Dermis microvascular lymphatic vessel endothelial cell (primary cell): ENCODE measurements at regions not wholly inside any gene's neighbourhood (a gene's known extent, or its start where the extent isn't known, plus 50 kb on each side); places are given as distances from the start of the nearest gene placed in this dataset.

Experiments used
- DNase-seq, 2 donors: peaks; one replicate each; pipeline versions ENCODE4 v3.0.0 to v3.0.0-alpha.2; 2010; ENCODE audit warnings: low read depth in 2 of 2

- no peak for DNase-seq
Observed at GRCh38 chr11:119521551-119521950, 98.6 kb upstream of the THY1 start.

DNA sequence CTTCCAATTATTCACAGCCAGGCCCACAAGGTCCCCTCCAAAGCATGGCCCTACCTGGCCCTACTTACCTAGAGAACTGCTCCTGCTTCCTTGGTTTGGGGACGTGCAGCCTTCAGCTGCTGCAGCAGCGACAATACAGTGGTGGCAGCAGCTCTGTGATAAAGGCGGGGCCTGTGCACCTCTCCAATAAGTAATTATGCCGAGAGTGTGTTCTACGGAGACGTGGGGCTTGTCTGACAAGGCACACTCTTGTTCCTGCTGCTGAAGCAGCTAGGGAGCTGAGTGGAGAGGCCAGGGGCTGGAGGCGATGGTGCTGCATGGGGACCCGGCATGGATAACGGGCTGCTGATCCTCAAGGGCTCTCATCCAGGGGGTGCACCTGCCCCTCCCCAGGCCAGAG is 98.0 kb upstream of the THY1 start:
- DNase-seq, result no peak

DNA sequence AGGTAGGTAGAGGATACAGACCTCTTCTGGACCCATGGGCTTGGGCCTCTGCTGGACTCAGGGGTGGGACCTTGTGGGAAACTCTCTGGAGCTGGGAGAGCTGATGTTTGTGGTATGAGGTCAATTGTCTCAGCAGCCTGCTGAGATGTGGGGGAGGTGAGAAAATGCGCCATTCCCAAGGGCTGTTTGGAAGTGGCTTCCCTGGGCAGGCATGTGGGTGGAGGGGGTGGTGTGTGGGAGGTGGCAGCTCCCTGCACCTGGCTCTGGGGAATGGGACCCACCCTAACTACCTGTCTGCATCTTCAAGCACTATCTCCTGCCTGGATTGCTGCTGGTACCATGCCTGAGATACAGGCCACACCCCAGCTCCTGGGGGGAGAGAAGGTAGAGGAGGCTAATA is 97.4 kb upstream of the THY1 start:
- DNase-seq, result no peak

- DNase-seq, result no peak
Observed at GRCh38 chr11:119519796-119520195, 96.8 kb upstream of the THY1 start.

DNA sequence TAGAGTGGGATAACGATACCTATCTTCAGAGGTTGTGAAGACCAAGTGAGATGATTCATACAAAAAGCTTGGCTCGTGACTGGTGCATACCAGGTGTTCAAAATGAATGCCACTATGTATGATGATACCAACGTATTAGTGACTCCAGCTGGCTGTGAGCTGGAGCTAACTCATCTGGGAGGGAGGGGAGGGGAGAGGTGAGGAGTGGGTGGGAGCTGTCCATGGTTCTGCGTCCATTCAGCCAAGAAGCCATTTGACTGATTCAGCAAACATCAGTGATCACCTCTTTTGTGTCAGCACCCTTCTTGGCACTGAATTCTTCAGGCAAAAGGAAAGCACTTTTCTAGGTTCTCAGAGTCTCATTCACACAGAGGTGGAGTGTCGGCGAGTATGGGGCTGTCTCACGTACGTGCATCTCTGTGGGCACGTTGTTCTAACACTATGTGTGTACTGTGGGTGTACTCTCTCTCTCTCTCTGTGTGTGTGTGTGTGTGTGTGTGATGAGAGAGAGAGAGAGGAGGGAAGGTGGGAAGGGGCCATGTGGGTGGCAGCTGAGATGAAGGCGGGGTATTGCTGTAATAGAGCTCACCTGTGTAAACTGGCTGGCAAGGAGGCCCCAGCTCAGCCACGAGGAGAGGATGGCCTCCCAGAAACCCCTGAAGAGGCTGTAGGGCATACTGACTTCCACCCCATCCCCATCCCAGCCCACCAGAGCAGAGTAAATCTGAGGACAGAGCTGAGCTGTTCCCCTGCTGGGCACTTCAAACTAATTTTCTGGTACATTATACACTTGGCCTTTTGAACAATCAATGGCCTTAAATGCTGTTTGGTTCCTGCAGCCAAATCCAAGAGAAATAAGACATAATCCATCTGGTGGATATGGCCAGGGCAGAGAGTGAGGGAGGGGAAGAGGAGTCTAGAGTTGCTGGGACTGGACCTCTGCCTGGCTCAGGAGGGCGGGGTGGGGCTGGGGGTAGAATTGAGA is 96.1 kb upstream of the THY1 start:
- DNase-seq, result peak in 1 of 2 donors; percentile 46

- no peak for DNase-seq
Observed at GRCh38 chr11:119515771-119516400, 92.9 kb upstream of the THY1 start.

DNA sequence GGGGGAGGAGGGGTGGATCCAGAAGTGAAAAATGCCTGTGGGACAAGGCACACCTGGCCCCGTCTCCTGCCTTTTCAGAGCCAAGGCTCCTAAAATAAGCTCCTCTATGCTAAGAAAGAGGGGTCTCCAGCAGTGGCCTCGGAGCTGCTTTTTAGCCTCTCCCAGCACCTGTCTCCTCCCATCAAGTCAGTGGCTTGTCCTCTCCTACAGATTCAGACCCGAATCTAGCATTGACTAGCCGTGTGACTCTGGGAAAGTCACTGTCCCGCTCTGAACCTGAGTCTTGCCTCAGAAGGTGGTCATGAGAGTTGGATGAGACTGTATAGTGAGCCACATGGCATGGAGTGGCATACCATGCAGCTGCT is 90.8 kb upstream of the THY1 start:
- no peak for DNase-seq

DNA sequence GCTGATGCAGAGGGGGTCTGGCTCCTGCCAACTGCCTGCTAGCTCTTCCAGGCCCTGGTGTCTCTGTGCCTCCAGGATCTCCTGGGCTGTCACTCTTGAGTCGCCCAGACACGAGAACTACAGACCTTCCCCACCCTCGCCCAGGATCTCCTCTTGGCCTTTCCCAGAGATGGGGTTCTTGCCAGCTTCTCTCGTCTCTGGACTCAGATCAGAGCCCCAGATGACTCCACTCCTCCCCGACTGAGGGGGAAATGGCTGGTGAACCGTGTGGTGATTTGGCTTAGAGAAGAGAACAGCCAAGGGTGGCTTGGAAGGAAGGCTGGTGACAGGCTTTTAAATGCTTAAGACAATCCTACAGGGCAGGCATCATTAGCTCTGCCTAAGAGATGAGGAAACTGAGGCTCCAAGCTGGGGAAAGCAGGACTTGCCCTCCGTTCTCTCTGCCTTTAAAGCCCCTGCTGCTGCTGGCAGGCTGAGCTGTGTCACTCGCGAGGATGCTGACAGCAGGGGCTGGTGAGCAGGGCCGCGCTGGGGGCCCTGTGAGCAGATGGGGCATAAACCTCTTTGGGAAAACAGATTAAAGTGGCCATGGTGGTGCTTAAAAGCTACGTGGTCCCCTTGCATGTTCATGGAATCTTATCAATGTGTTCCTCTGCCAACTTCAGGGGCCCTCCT is 90.3 kb upstream of the THY1 start:
- DNase-seq, result no peak

DNA sequence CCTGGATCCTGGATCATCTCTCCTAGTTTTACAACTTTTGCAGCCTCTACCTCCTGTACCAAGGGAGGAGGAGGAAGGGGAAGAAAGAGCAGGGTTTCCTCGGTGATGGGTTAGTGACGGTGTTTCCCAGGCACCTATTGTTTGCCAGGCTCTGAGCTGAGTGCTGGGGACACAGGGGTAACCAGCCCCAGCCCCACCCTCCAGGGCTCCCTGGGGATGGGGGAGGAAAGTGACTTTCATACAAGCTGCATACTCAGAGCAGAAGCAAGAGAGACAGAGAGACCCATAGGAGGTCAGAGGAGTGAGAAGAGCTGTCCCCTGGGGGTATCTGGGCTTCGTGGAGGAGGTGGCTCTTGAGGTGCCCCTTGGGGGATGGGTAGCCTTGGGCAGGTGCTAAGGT is 89.4 kb upstream of the THY1 start:
- DNase-seq, result no peak

- DNase-seq, result no peak
Observed at GRCh38 chr11:119511614-119512306, 88.8 kb upstream of the THY1 start.

- DNase-seq, result no peak
Observed at GRCh38 chr11:119509969-119510401, 87.0 kb upstream of the THY1 start.

- DNase-seq, result no peak
Observed at GRCh38 chr11:119509282-119509841, 86.4 kb upstream of the THY1 start.

GRCh38 chr11:119506436-119506835 is 83.5 kb upstream of the THY1 start:
- no peak for DNase-seq

DNA sequence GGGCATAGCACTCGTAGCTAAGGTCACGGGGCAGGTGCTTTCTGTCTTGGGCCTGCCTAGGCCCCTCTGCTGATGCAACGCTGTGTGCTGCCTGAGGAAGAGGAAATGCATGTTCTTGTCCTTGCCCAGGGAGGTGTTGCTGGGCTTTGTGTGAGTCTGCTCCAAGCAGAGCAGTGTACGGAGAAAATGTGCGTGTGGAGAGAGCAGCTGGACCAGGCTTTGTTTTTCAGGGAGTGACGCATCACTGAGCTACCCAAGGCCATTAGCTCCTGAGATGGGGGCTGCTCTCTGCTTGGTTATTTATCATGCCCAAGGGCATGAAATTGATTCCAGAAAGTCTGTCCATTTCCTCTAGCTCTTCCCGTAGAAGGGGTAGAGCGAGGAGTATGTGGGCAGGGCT is 82.9 kb upstream of the THY1 start:
- DNase-seq, result no peak

DNA sequence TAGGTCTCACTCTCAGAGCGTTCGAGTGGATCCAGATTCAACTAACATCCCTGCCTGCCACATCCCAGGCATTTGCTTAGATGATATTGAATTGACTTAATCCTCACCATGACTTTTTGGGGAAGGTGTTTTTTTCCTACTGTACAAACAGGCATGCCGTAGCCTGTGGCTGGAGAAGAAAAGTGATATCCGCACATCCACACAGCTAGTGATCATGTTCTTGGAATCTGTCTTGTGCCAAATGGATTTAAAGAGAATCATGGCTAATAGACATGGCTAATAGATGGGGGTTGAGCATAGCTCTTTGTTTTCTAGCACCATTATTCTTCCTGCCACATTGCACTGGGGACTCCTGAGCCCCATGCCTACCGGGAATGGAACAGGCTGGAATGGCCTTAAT is 82.1 kb upstream of the THY1 start:
- no peak for DNase-seq

GRCh38 chr11:119504371-119504770 is 81.4 kb upstream of the THY1 start:
- no peak for DNase-seq

GRCh38 chr11:119501777-119502405 is 78.9 kb upstream of the THY1 start:
- DNase-seq, result no peak

DNA sequence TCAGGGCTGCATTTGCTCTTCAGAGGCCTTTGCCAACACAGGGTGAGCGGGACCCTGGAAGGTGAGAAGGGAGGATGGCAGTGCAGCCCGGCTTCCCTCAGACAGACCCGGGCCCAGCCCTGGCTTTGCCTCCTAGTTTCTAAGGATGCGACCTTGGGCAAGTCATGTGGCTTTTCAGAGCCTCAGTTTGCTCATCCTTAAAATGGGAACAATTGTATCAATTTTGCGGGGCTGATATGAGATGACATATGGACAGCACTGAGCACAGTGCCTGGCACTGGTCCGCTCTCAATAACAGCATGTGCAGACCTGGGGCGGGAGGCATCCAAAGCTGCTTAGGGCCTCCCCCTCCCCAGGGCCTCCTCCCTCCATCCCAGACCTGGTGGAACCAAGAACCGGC is 74.7 kb upstream of the THY1 start:
- DNase-seq, result no peak

DNA sequence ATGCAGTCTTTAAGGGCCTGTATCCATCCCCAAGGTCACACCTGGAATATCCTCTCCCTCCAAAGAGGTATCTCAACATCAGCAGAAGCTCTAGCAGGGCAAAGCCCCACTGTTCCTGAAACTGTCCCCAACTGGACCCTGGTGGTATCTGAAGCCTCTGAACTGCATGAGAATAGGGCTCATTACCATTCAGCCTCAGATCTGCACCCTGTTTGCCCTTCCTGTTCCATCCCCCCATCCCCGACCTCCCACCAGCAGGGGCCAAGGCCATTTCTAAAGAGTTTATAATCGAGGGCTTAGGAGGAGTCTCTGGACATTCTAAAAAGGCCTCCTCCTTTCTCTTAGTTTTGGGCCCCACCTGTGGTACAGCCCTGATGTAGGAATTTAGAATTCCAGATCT is 74.0 kb upstream of the THY1 start:
- DNase-seq, result no peak

DNA sequence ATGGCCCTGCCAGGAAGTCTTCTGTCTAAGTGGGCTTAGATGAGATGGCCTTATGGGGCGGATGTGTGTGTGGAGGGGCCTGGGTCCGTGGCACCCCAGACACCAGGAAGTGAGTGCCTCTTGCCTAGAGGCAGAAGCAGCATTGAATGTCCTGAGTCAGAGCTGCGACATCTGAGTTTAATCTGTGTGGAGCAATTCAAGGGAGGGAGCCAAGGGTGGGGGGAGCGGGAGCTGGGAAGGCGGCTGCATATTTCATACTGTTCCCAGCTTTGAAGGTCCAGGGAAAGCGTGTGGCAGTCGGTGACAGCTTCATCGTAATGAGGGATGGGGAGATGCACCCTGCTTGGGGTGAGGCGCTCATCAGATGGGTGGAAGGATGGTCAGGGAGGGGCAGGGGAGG is 73.5 kb upstream of the THY1 start:
- DNase-seq, result no peak

GRCh38 chr11:119493712-119494111 is 70.7 kb upstream of the THY1 start:
- peak in 1 of 2 donors; percentile 35 for DNase-seq
